GM19397 (cell line): ENCODE measurements at regions not wholly inside any gene's neighbourhood (a gene's known extent, or its start where the extent isn't known, plus 50 kb on each side); places are given as distances from the start of the nearest gene placed in this dataset.

Source experiments
- ATAC-seq: cut with Tn5 transposase; IDR thresholded peaks from one replicate; pipeline ENCODE4 v1.9.1; 2021; ENCODE audit warnings: mild to moderate bottlenecking, moderate library complexity; ENCODE audit not compliant: unreplicated experiment

- no peak for ATAC-seq
These were observed 177.7 kb downstream of the MYCN start for GRCh38 chr2:16117791-16118610.

- no peak for ATAC-seq
These were observed 176.8 kb downstream of the MYCN start for GRCh38 chr2:16117021-16117700.

- ATAC-seq: no peak
These were observed 175.8 kb downstream of the MYCN start for GRCh38 chr2:16115881-16116830.

GRCh38 chr2:16115291-16115690 lies 174.9 kb downstream of the MYCN start:
- ATAC-seq: no peak

- no peak for ATAC-seq
These were observed 174.5 kb downstream of the MYCN start for GRCh38 chr2:16114836-16115235.

- ATAC-seq: no peak
These were observed 173.7 kb downstream of the MYCN start for GRCh38 chr2:16114070-16114469.

GRCh38 chr2:16113568-16113967 lies 173.2 kb downstream of the MYCN start:
- ATAC-seq: no peak

- no peak for ATAC-seq
These were observed 172.7 kb downstream of the MYCN start for GRCh38 chr2:16112972-16113560.

- ATAC-seq: no peak
These were observed 172.1 kb downstream of the MYCN start for GRCh38 chr2:16112251-16112971.

GRCh38 chr2:16111838-16112210 lies 171.5 kb downstream of the MYCN start:
- ATAC-seq: no peak

- no peak for ATAC-seq
These were observed 169.5 kb downstream of the MYCN start for GRCh38 chr2:16109821-16110310.

- no peak for ATAC-seq
These were observed 169.0 kb downstream of the MYCN start for GRCh38 chr2:16109368-16109820.

GRCh38 chr2:16107246-16107645 lies 166.9 kb downstream of the MYCN start:
- ATAC-seq: no peak

- no peak for ATAC-seq
These were observed 166.3 kb downstream of the MYCN start for GRCh38 chr2:16106619-16107018.

GRCh38 chr2:16105669-16106281 lies 165.4 kb downstream of the MYCN start:
- ATAC-seq: no peak

GRCh38 chr2:16104949-16105668 lies 164.8 kb downstream of the MYCN start:
- no peak for ATAC-seq

GRCh38 chr2:16104315-16104948 lies 164.1 kb downstream of the MYCN start:
- no peak for ATAC-seq

GRCh38 chr2:16103614-16104314 lies 163.4 kb downstream of the MYCN start:
- ATAC-seq: no peak
